ENCODE measurements at regions not wholly inside any gene's neighbourhood (a gene's known extent, or its start where the extent isn't known, plus 50 kb on each side); places are given as distances from the start of the nearest gene placed in this dataset.

GRCh38 chr2:103103678-103104077 is 341.8 kb downstream of the TMEM182 start:
- Histone ChIP-seq H3K4me1 (ENCODE audit: insufficient read depth, low read length) (no peaks in the 10 kb centered on the region), H3K79me2 (ENCODE audit: insufficient read depth, low read length) (no peaks in the 10 kb centered on the region), H3K9ac (ENCODE audit: low read depth, low read length) (no peak overlapping the region), H2AFZ (ENCODE audit: low read depth, low read length) (no peak overlapping the region), H3K4me3 (ENCODE audit: low read depth in 1 of 2, low read length in 2 of 2) (no peak overlapping the region), H3K9me3 (ENCODE audit: insufficient read depth, low read length, severe bottlenecking) (no peaks in the 10 kb centered on the region), H3K36me3 (ENCODE audit: insufficient read depth, low read length) (no peaks in the 10 kb centered on the region), H3K27me3 (ENCODE audit: insufficient read depth, low read length, poor library complexity) (no peaks in the 10 kb centered on the region), H3K27ac (ENCODE audit: low read length) (no peak overlapping the region), H3K4me2 (ENCODE audit: insufficient read depth, low read length) (no peak overlapping the region), H4K20me1 (ENCODE audit: insufficient read depth, low read length) (no peaks in the 10 kb centered on the region)
- TF ChIP-seq CTCF (IDR thresholded peaks at IDR 0.05; ENCODE audit: borderline replicate concordance, extremely low read depth, low read length, poor library complexity, severe bottlenecking) (no peak), EZH2 (IDR thresholded peaks at IDR 0.05; ENCODE audit: borderline replicate concordance, low read depth, low read length, severe bottlenecking) (no peak)
- DNase-seq (no peak), ATAC-seq (ENCODE audit: insufficient read depth, low read depth) (no peak)

- no peak overlapping the region for H3K4me3 ChIP-seq (ENCODE audit: low read depth in 1 of 2, low read length in 2 of 2)
- DNase-seq (no peak), ATAC-seq (ENCODE audit: insufficient read depth, low read depth) (no peak)
- no peaks in the 10 kb centered on the region for H3K79me2 ChIP-seq (ENCODE audit: insufficient read depth, low read length)
- no peak for TF ChIP-seq EZH2 (IDR thresholded peaks at IDR 0.05; ENCODE audit: borderline replicate concordance, low read depth, low read length, severe bottlenecking)
- TF ChIP-seq CTCF (IDR thresholded peaks at IDR 0.05; ENCODE audit: borderline replicate concordance, extremely low read depth, low read length, poor library complexity, severe bottlenecking), result no peak
- no peaks in the 10 kb centered on the region for H3K27me3 ChIP-seq (ENCODE audit: insufficient read depth, low read length, poor library complexity)
- H3K9me3 ChIP-seq (ENCODE audit: insufficient read depth, low read length, severe bottlenecking), result no peaks in the 10 kb centered on the region
- no peak overlapping the region for H2AFZ ChIP-seq (ENCODE audit: low read depth, low read length)
- H3K9ac ChIP-seq (ENCODE audit: low read depth, low read length), result no peak overlapping the region
- H3K4me1 ChIP-seq (ENCODE audit: insufficient read depth, low read length), result no peaks in the 10 kb centered on the region
- no peaks in the 10 kb centered on the region for H4K20me1 ChIP-seq (ENCODE audit: insufficient read depth, low read length)
- H3K4me2 ChIP-seq (ENCODE audit: insufficient read depth, low read length), result no peak overlapping the region
- H3K27ac ChIP-seq (ENCODE audit: low read length), result no peak overlapping the region
- H3K36me3 ChIP-seq (ENCODE audit: insufficient read depth, low read length), result no peaks in the 10 kb centered on the region
These were observed 357.5 kb downstream of the TMEM182 start for GRCh38 chr2:103119352-103119751.

GRCh38 chr2:103121106-103121505 is 359.3 kb downstream of the TMEM182 start:
- Histone ChIP-seq H3K36me3 (ENCODE audit: insufficient read depth, low read length) (no peaks in the 10 kb centered on the region), H3K9me3 (ENCODE audit: insufficient read depth, low read length, severe bottlenecking) (no peaks in the 10 kb centered on the region), H3K4me3 (ENCODE audit: low read depth in 1 of 2, low read length in 2 of 2) (no peak overlapping the region), H3K27ac (ENCODE audit: low read length) (no peak overlapping the region), H4K20me1 (ENCODE audit: insufficient read depth, low read length) (no peaks in the 10 kb centered on the region), H3K9ac (ENCODE audit: low read depth, low read length) (no peak overlapping the region), H3K27me3 (ENCODE audit: insufficient read depth, low read length, poor library complexity) (no peaks in the 10 kb centered on the region), H3K4me1 (ENCODE audit: insufficient read depth, low read length) (no peaks in the 10 kb centered on the region), H2AFZ (ENCODE audit: low read depth, low read length) (no peak overlapping the region), H3K4me2 (ENCODE audit: insufficient read depth, low read length) (no peak overlapping the region), H3K79me2 (ENCODE audit: insufficient read depth, low read length) (no peaks in the 10 kb centered on the region)
- no peak for TF ChIP-seq CTCF (IDR thresholded peaks at IDR 0.05; ENCODE audit: borderline replicate concordance, extremely low read depth, low read length, poor library complexity, severe bottlenecking)
- no peak for TF ChIP-seq EZH2 (IDR thresholded peaks at IDR 0.05; ENCODE audit: borderline replicate concordance, low read depth, low read length, severe bottlenecking)
- no peak for ATAC-seq (ENCODE audit: insufficient read depth, low read depth)
- DNase-seq, result no peak

GRCh38 chr2:103123516-103123915 is 361.7 kb downstream of the TMEM182 start:
- TF ChIP-seq CTCF (IDR thresholded peaks at IDR 0.05; ENCODE audit: borderline replicate concordance, extremely low read depth, low read length, poor library complexity, severe bottlenecking) (no peak), EZH2 (IDR thresholded peaks at IDR 0.05; ENCODE audit: borderline replicate concordance, low read depth, low read length, severe bottlenecking) (no peak)
- no peak overlapping the region for H3K4me3 ChIP-seq (ENCODE audit: low read depth in 1 of 2, low read length in 2 of 2)
- H4K20me1 ChIP-seq (ENCODE audit: insufficient read depth, low read length), result no peaks in the 10 kb centered on the region
- no peaks in the 10 kb centered on the region for H3K79me2 ChIP-seq (ENCODE audit: insufficient read depth, low read length)
- H3K4me2 ChIP-seq (ENCODE audit: insufficient read depth, low read length), result no peak overlapping the region
- no peaks in the 10 kb centered on the region for H3K4me1 ChIP-seq (ENCODE audit: insufficient read depth, low read length)
- H3K36me3 ChIP-seq (ENCODE audit: insufficient read depth, low read length), result no peaks in the 10 kb centered on the region
- H3K9ac ChIP-seq (ENCODE audit: low read depth, low read length), result no peak overlapping the region
- no peaks in the 10 kb centered on the region for H3K9me3 ChIP-seq (ENCODE audit: insufficient read depth, low read length, severe bottlenecking)
- ATAC-seq (ENCODE audit: insufficient read depth, low read depth), result no peak
- H3K27ac ChIP-seq (ENCODE audit: low read length), result no peak overlapping the region
- no peaks in the 10 kb centered on the region for H3K27me3 ChIP-seq (ENCODE audit: insufficient read depth, low read length, poor library complexity)
- no peak for DNase-seq
- no peak overlapping the region for H2AFZ ChIP-seq (ENCODE audit: low read depth, low read length)

Measured in DND-41 (cell line).